Keratinocyte (primary cell): ENCODE measurements at regions not wholly inside any gene's neighbourhood (a gene's known extent, or its start where the extent isn't known, plus 50 kb on each side); places are given as distances from the start of the nearest gene placed in this dataset.

Experiments
- DNase-seq: peaks from one replicate; pipeline ENCODE4 v3.0.0-alpha.2; 2011; ENCODE audit warnings: low read depth, missing footprints, low spot score
- FAIRE-seq: peaks from 2 replicates; lab custom pipeline; 2011; peaks lifted over from hg19 to GRCh38; lab: Jason Lieb, UNC
- H2AFZ ChIP-seq: 2 replicates; pipeline ENCODE4 v1.6.0; 2012; ENCODE audit warnings: low read length, control low read depth, inconsistent platforms; ENCODE audit not compliant: control insufficient read depth
- H3K27ac ChIP-seq: 2 replicates; pipeline ENCODE4 v1.5.1; 2011; ENCODE audit warnings: low read length; ENCODE audit not compliant: control insufficient read depth, insufficient read depth
- H3K27me3 ChIP-seq: 3 replicates; pipeline ENCODE4 v1.6.0; 2011; ENCODE audit warnings: low read length; ENCODE audit not compliant: control insufficient read depth, insufficient read depth; ENCODE audit errors: extremely low read depth
- H3K36me3 ChIP-seq, 2 experiments: 2 replicates in 1 of 2; 3 replicates in 1 of 2; pipeline ENCODE4 v1.5.1; 2011; ENCODE audit warnings: low read length in 2 of 2, mild to moderate bottlenecking in 1 of 2; ENCODE audit not compliant: control insufficient read depth in 2 of 2, insufficient read depth in 2 of 2; ENCODE audit errors: extremely low read depth in 1 of 2
- H3K4me1 ChIP-seq: 3 replicates; pipeline ENCODE4 v1.5.1; 2011; ENCODE audit warnings: low read length; ENCODE audit not compliant: control insufficient read depth, insufficient read depth; ENCODE audit errors: extremely low read depth
- H3K4me2 ChIP-seq: 3 replicates; pipeline ENCODE4 v1.6.0; 2011; ENCODE audit warnings: low read depth, low read length; ENCODE audit not compliant: control insufficient read depth, insufficient read depth; ENCODE audit errors: extremely low read depth
- H3K4me3 ChIP-seq, 3 experiments: fragments of 200-600 bp in 1 of 3; sonication (generic) in 1 of 3; 2 replicates in 2 of 3; 3 replicates in 1 of 3; pipeline ENCODE4 v1.5.1; 2011 to 2016; ENCODE audit warnings: low read length in 3 of 3, mild to moderate bottlenecking in 3 of 3, control low read depth in 2 of 3, inconsistent platforms in 1 of 3, low read depth in 1 of 3, mixed read lengths in 1 of 3, mixed run types in 1 of 3, moderate library complexity in 1 of 3; ENCODE audit not compliant: control insufficient read depth in 2 of 3, insufficient read depth in 2 of 3; ENCODE audit errors: extremely low read depth in 1 of 3
- H3K79me2 ChIP-seq: 2 replicates; pipeline ENCODE4 v1.6.0; 2012; ENCODE audit warnings: low read length; ENCODE audit not compliant: control insufficient read depth, insufficient read depth
- H3K9ac ChIP-seq: 3 replicates; pipeline ENCODE4 v1.6.0; 2011; ENCODE audit warnings: low read length; ENCODE audit not compliant: control insufficient read depth, insufficient read depth; ENCODE audit errors: extremely low read depth
- H3K9me1 ChIP-seq: 3 replicates; pipeline ENCODE4 v1.6.0; 2011; ENCODE audit warnings: low read length; ENCODE audit not compliant: control insufficient read depth, insufficient read depth; ENCODE audit errors: extremely low read depth
- H3K9me3 ChIP-seq: 2 replicates; pipeline ENCODE4 v1.5.1; 2012; ENCODE audit warnings: low read depth, low read length; ENCODE audit not compliant: control insufficient read depth
- H4K20me1 ChIP-seq: 3 replicates; pipeline ENCODE4 v1.6.0; 2011; ENCODE audit warnings: low read length; ENCODE audit not compliant: control insufficient read depth, insufficient read depth; ENCODE audit errors: extremely low read depth
- EZH2 ChIP-seq: IDR thresholded peaks from one replicate; pipeline ENCODE4 v1.6.1; 2012; ENCODE audit warnings: inconsistent platforms, mild to moderate bottlenecking, low read length, moderate library complexity
- dilution Hi-C: fragments of 300-500 bp; cut with MboI; formaldehyde crosslinking; loops from one replicate; pipeline ENCODE4 v1.7.0; 2020; ENCODE audit warnings: low sequenced_read_pairs; ENCODE audit not compliant: extremely low pct_ligation_motif_present
- TF ChIP-seq, protein P1 (sequence below), 3 experiments: IDR thresholded peaks in 1 of 3; conservative IDR thresholded peaks in 1 of 3; optimal IDR thresholded peaks in 1 of 3; 2 replicates in 2 of 3; 3 replicates in 1 of 3; pipeline versions ENCODE3 to v1.5.1; 2011; ENCODE audit warnings: low read length in 3 of 3, mild to moderate bottlenecking in 3 of 3, moderate library complexity in 2 of 3, control low read depth in 1 of 3, inconsistent platforms in 1 of 3; ENCODE audit not compliant: insufficient read depth in 2 of 3; ENCODE audit errors: extremely low read depth in 1 of 3

DNA sequence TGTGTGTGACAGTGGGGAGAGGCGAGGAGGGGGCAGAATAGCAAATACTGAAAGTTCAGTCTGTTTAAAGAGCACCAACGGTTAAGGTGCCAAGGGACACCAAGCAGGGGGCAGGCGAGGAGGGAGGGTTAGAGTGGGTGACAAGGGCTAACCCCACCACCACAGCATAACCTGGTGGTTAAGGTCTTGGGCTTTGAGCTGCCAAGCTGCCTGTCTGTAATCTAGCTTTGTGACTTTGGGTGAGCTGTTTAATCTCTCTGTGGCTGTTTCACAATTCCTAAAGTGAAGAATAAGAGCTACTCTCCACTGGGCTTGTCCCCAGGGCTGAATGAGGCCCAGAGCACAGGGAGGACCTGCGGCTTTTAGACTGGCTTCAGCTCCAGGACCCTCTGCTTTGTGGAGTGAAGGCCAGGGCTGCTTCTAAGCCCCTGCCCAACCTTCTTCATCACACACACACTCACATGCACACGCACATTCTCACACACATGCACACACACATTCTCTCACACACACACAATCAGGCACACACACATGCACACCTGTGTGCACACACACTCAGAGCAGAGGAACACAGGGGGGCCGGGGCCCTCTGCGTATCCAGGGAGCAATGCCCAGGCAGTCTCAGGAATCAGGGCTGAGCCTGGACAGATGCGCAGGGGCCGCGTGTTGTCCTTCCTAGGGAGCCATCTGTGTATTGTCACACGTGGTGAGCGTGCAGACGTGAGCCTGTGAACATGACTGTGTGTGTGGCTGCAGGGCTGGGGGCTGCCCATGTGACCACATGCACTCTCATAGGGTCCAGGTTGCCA is 101.6 kb upstream of the TARDBP start:
- dilution Hi-C loops = no loop called here
- Histone ChIP-seq H3K36me3 (no peaks in the 10 kb centered on the region), H3K9me1 (no peaks in the 10 kb centered on the region), H3K9me3 (no peaks in the 10 kb centered on the region), H4K20me1 (no peaks in the 10 kb centered on the region), H3K4me2 (no peak overlapping the region), H3K27ac (no peak overlapping the region), H3K4me3 (no peak overlapping the region), H3K4me1 (peaks cover 10% of the 10 kb centered on the region), H3K27me3 (no peaks in the 10 kb centered on the region), H3K9ac (no peak overlapping the region), H3K79me2 (no peaks in the 10 kb centered on the region), H2AFZ (no peak overlapping the region)
- no peak for FAIRE-seq
- no peak for TF ChIP-seq EZH2
- TF ChIP-seq, protein P1, sequence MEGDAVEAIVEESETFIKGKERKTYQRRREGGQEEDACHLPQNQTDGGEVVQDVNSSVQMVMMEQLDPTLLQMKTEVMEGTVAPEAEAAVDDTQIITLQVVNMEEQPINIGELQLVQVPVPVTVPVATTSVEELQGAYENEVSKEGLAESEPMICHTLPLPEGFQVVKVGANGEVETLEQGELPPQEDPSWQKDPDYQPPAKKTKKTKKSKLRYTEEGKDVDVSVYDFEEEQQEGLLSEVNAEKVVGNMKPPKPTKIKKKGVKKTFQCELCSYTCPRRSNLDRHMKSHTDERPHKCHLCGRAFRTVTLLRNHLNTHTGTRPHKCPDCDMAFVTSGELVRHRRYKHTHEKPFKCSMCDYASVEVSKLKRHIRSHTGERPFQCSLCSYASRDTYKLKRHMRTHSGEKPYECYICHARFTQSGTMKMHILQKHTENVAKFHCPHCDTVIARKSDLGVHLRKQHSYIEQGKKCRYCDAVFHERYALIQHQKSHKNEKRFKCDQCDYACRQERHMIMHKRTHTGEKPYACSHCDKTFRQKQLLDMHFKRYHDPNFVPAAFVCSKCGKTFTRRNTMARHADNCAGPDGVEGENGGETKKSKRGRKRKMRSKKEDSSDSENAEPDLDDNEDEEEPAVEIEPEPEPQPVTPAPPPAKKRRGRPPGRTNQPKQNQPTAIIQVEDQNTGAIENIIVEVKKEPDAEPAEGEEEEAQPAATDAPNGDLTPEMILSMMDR (optimal IDR thresholded peaks at IDR 0.05 in 1 of 3, IDR thresholded peaks at IDR 0.05 in 1 of 3, conservative IDR thresholded peaks at IDR 0.05 in 1 of 3; ENCODE audit: extremely low read depth in 1 of 3, insufficient read depth in 2 of 3, low read length in 3 of 3) = no peak
- DNase-seq = no peak

GRCh38 chr1:10911490-10912166 is 100.8 kb upstream of the TARDBP start:
- Histone ChIP-seq H3K9me1 (no peaks in the 10 kb centered on the region), H3K27ac (no peak overlapping the region), H3K9me3 (no peaks in the 10 kb centered on the region), H3K36me3 (no peaks in the 10 kb centered on the region), H3K4me2 (no peak overlapping the region), H2AFZ (no peak overlapping the region), H3K79me2 (no peaks in the 10 kb centered on the region), H3K4me1 (peaks cover 9% of the 10 kb centered on the region), H3K27me3 (no peaks in the 10 kb centered on the region), H3K9ac (no peak overlapping the region), H4K20me1 (no peaks in the 10 kb centered on the region), H3K4me3 (no peak overlapping the region)
- TF ChIP-seq, protein P1 (optimal IDR thresholded peaks at IDR 0.05 in 1 of 3, IDR thresholded peaks at IDR 0.05 in 1 of 3, conservative IDR thresholded peaks at IDR 0.05 in 1 of 3; ENCODE audit: extremely low read depth in 1 of 3, insufficient read depth in 2 of 3, low read length in 3 of 3) = no peak
- TF ChIP-seq EZH2 = no peak
- DNase-seq = no peak
- FAIRE-seq = no peak
- dilution Hi-C loops = no loop called here
